ENCODE measurements at regions not wholly inside any gene's neighbourhood (a gene's known extent, or its start where the extent isn't known, plus 50 kb on each side); places are given as distances from the start of the nearest gene placed in this dataset.

DNA sequence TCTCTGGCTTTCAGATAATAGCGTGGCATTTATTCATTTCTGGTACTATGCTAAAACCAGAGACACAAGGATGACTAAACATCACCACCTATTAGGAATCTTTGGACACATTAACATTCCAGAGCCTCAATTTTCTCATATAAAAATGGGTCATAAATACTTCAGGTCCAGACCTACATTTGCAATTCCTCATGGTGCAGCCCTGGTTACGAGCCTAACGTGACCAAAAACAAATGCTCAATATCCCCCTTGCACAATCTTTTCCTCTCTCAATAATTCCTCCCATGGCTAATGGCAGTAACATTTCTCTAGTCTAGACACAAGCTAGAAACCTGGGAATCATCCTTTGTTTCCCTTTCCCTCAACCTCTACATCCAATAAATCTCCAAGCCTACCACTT is 112.8 kb upstream of the NABP1 start:
- DNase-seq: no peak

DNA sequence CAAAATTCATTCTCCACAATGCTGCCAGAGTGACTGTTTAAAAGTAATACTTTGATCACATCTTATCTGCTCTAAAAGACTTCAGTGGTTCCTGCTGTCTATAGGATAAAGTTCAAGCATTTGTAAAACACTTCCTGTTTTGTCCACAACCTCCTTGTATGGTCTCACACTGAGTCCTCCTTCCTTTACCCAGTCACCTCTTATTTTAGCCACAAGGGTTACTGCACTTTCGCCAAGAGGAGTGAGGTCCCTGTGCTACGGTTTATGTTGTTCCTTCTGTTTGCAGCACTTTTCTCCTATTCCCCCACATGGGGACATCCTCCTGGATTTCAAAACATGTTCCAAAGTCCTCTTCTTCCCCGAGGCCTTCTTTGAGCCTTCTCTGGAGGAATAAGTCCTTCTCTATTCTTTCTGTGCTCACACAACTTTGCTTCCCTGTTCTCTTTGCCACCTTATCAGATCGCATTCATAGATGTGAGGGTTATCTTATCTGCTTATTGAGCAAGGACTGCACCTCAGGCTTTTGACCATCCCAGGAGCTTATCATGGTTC is 112.2 kb upstream of the NABP1 start:
- DNase-seq: peak in 1 of 2 donors; percentile 4

DNA sequence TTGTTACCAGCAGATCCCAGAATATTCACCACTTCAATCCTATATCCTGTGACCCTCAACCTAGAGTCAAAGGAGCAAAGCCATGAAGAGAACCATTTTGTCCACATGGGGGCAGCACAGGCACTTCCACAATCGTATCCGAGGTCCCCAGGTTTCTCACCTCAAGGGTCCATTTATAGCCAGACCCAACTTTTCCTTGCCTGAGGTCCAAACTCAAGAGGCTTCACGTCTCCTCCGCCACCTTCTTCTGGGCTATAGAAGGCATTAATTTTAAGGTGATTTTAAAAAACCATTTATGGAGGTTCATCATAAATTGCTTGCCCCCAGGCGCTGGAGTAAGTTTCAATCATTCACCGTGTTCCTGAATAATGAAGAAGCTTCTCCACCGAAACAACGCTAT is 111.6 kb upstream of the NABP1 start:
- peak; percentile 66 to 74 for DNase-seq

DNA sequence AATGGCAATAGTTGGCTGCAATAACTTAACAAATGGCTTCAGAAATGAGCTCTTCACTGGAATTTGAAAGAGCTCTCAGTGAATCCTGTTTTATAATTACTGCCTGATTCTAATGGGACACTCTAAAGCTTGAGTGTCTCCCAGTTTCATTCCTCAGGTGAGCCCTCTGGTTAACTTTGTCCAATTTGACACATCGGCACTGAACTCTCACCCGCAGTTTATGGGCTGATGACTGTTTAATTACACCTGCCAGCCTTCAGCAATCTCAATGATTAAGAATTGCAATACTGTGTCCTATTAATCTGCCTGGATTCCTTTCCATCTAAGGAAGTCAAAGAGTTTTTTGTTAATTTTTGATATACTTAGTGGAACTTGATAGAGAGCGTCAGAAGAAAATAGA is 110.7 kb upstream of the NABP1 start:
- DNase-seq: no peak

DNA sequence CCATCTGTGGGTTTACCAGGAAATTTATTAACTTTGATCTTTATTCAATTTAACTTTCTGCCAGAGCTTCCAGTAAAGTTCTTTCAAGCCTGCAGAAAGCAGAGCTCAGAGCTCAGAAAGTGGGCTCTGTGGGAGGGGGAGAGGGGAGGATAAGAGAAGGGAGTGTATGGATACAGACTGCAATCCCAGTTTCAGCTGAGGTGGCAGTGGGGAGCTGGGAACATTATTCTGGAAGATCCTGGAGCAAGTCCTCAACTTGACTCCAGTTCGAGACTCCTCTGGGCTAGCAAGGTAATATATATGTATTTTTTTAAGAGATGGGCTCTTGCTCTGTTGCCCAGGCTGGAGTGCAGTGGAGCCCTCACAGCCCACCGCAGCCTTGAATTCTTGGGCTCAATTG is 108.9 kb upstream of the NABP1 start:
- DNase-seq: no peak

DNA sequence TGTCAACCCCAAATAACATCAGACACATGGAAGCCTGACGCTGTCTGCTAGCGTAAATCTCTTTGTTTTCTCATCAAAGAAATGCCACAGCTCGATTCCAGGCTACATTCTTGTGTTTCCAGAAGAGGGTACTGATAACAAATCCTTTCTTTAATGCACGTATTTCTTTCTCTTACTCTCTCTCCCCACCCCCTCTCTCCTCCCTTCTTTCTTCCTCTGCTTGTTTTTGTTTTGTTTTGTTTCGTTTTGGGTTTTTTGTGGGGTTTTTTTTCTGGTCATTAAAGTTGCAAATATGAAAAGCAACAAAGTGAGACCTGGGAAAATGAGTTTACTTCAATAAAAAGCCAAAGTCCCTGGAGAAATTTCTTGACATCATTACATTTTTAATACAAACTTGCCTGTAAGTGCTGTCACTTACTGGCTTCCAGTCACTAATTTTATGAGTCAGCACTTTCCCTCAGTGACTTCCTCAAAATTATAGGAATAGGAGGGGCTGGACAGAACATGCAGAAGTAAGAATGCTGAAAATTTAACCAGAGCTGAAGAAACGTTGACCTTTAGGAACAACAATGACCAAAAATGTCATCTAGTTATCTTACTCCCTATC is 106.7 kb upstream of the NABP1 start:
- peak; percentile 53 to 78 for DNase-seq

DNA sequence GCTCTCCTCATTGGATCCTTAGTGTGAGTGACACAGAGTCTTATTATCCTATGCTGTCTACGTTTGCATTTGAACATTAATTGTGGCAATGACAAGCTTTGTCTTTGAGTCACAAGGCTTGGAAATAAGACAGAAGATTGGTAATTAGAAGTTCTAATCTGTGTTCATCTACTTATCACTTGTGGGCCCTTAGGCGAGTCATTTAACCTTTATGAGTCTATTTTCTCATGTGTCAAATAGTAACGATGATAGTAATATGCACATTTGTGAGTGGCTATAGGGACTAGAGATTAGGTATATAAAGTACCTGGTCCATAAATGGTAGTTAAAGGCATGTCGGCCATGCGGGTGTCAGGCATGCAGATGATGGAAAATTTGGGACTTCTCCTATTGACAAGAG is 105.6 kb upstream of the NABP1 start:
- no peak for DNase-seq

DNA sequence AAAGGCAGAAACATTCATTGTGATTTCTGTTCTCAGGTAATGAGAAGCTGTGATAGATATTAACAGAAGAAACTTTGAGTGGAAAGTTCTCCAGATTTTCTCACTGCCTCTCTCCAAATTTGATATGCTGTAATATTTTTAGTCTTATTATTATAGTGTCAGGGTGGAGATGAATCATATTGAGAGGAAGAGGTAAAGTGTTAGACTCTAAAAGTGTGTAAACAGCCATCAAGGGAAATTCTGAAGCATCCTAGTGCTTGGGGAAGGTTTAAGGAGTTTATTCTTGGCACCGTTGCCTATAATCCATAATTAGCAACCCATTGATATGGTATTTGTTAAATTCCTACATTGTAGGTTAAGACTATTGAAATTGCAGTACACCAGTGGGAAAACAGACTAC is 104.7 kb upstream of the NABP1 start:
- DNase-seq: no peak

DNA sequence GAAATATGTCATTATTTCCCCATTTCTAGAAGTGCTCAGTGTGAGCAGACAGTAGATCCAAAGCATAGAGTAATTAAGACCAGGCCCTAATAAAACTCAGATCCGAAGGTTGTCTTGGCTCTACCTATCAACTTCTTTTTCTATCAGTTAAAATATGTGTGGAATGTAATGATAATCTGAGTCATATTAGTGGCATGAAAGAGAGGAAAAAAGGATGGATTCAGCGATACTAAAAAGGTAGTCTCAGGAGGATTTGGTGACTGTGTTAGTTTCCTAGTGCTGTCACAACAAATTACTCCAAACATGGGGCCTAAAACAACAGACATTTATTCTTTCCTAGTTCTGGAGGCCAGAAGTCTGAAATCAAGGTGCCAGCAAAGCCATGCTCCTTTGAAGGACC is 103.7 kb upstream of the NABP1 start:
- no peak for DNase-seq

DNA sequence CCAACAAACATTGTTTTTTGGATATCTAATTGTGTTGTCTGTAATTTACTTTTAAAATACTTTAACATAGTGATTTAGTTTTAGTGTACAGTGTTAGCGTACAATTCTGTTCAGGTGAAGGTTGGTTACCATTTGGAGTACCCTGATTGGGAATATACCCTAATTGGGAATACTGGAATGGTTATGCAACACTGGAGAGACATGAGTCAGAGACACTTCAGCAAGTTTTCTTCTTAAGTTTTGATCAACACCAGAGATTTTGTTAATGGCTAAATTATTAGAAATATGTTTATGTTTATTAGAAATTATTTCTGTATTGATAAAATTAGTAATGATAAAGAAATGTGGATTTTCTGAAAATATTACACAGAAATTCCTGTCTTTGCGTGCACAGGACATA is 100.3 kb upstream of the NABP1 start:
- no peak for DNase-seq

DNA sequence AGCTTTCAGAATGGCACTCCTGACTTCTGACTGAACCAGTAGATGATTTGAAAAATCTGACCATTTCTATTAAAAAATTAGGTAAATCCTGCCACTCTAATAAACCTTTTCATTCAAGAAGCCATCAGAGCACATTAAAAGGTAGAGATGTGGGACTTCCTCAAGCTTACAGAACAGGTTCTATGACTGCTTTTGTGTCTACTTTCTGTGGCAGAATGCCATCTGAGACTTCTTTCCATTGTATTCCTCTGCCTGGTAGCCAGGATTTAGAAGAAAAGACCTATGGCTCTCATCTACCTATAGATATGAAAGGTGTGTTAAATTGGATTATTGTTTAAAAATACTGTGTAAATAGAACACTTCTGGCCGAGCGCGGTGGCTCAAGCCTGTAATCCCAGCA is 99.9 kb upstream of the NABP1 start:
- no peak for DNase-seq

DNA sequence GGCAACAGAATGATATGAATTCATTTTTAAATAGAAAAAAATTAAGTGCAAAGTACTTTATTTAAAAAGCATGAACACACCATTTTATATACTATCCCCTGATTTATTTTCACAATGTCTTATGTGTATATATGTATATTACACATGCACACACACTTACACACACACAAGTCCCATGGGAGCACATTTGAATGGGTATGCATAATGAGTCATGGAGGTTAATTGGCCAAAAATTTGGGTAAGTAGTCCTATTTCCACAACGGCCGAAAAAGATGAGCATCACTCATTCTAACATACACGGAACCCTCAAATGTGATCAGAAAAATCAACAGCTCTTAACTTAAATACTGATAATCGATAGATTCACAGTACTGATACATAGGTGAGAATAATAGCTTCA is 97.4 kb upstream of the NABP1 start:
- DNase-seq: no peak

DNA sequence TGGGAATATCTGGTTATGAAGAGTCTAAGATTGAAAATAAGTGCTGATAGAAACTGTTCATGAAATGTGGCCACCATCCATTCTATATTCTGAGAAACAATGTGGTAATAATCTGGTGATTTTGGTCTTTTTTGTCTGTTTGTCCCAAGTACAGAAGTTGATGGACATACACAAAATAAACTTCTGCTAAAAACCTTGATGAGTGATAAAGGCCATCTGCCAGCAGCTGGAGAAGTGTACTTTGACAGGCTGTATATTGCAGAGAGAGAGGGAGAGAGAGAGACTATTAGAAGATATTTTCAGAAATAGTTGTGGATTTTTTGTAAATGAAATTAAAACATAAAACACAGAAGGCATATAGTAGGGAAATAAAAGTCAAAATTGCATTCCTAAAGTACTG is 96.9 kb upstream of the NABP1 start:
- DNase-seq: no peak

DNA sequence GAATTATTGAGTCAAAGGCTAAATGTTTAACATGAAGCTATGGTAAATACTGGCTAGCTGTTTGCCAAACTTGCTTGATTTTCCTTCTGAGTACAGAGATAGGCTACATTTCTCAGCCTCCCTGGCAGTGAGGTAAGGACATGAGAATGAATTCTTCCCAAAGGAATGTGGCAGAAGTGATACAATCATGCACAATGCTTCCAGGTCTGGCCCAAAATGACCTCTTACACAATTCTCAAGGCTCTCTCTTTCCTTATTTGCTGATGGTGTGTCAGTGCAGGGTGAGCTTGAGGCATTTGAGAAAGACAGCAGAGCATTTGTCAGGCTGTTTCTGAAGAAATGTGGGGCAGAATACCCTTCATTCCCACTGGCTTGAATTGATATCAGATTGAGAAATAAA is 95.6 kb upstream of the NABP1 start:
- DNase-seq: no peak

DNA sequence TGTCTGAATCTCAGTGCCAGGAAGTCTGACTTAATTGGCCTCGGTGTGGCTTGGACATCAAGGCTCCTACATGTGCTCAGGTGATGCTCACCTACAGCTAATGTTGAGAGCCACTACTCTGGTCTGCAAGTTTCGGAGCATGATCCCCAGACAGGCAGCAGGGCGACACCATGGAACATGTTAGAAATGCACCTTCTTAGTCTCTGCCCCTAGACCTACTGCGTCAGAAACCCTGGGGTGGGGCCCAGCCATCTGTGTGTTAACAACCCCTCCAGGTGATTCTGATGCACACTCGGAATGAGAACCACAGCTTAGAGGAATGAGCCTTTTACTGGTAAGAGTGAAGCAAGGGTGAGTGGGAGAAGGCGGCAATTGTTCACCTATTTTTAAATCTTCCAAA is 86.9 kb upstream of the NABP1 start:
- no peak for DNase-seq

DNA sequence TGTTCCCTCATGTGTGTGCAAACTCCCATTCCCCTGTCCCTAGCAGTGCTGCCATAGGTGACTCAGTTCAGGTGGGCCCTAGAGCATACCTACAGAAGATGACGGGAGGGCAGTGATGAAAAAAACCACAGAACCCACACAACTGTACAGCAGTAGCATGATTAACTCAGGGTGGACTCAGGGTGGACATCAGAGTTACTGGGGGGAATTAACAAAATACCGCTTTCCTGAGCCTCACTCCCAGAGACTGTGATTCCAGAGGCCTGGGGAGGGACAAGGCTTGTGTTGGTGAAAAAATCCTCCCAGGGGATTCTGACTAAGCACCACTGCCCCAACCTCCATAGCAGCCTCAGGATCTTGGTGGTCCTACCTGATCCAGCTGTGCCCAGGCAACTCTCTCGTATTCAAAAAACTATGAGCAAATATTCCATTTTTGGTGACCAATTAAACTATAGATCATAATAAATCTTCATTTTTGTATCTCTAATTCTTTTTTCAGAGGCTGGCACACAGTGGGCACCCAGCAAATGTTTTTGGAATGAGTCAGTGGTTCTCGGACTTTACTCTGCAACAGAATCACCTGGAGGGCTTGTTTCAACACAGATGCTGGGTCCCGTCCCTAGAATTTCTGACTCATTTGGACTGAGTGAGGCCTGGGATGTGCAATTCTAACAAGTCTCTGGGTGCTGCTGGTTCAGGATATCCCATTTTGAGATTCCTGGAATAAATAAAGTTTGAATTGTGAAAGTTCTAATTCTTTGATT is 84.1 kb upstream of the NABP1 start:
- no peak for DNase-seq

DNA sequence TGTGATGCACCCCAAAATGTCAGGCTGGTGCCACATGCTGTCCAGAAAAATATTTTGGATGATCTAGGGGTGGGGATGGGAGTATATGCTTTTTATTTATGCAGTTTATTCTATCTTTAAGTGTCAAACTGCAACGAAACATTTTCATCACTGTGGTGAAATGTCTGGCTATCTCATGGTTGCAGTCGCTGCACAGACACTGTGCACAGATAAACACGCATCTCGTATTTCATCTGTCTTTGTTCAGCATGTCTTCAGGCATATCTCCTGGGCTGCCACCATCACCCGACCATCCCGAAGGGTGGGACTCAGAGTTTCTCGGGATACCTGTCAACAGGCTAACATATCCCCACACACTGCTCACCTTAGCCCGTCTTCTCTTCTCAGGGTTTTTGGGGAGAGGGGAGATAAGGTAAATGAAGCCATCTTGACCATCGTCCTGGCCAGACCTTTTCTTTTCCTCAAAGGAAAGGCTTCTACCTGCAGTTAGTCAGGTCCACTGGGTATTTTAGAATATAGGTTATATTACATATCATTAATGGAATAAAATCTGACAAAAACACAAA is 80.7 kb upstream of the NABP1 start:
- DNase-seq: no peak

DNA sequence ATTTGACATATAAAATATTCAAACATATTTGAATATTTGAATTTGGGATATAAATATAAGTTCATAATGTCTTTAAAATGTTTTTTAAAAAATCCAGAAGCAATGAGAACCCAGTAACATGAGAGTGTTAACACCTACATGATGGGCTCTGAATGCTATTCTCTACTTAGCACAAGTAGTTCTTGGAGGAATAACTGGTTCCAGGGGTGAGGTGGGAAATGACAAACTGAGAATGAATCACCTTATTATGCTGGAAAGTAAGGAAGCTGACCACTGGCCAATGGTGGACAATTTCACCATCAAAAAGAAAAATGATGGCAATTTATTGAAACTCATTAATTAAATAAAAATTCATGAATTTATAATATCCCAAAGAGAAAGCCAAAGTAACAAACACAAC is 79.6 kb upstream of the NABP1 start:
- DNase-seq: no peak

DNA sequence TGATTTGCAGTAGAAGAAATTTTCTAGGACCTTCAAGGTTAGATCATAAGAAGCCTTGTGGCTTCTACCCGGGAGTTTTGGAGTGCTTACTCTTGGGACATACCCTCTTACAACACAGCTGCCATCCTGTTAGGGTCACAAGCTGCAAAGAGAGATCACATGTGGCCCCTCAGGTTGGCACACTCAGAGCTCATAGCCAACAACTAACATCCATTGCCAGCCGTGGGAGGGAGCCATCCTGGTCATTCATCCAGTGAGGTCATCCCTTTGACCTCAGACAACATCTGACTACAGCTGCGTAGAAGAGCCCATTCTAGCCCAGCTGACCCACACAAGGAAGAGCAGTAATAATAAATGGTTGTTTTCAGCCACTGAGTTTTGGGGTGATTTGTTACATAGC is 76.9 kb upstream of the NABP1 start:
- DNase-seq: no peak

DNA sequence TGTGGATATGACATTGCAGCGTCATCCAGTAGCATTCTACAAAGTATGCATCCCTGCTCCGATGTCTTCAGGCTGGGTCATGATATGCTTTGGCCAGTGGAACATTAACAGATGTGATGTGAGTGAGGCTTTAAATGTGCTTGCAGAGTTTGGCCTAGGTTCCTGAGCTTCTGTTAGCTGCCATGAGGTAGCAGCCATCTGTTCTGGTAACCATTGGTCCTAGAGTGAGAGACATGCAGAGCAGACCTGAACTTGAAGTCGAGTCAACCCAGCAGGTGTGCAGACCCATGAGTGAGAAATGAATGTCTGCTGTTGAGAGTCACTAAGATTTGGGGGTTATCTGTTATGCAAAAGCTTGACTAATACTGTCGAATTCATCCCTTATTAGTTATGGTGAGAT is 73.8 kb upstream of the NABP1 start:
- no peak for DNase-seq

DNA sequence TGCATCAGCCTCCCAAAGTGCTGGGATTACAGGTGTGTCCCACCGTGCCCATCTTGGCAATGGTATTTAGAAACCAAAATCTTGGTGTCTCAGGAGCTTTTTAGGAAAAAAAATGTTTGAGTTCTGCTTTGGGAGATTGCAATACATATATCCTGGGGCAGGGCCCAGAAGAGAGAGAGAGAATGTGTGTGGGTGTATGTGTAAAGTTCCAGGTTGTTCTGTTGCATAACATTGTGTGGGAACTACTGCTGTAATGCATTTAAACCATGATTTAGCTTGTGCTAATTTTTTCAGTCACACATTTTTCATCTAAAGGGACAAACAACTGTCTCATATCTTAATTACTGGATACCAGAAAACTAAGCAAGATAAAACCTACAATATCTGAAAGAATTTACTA is 70.8 kb upstream of the NABP1 start:
- DNase-seq: no peak

DNA sequence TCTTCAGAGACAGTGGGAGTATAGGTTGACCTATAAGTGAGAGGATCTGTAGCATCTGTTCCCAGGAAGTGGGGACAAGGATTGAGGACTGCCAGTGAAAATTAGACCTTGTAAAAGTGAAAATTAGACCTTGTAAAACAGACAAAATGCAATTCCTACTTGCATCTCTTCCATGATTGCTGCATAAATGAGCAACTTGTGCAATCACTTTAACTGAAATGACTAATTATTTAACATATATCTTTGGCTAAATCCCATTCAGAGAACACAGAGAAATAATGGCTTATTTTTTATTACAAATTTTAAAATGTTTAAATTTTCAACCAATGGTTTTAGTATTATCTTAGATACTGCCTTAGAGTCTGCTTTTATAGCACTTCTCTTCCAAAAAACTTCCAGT is 67.2 kb upstream of the NABP1 start:
- DNase-seq: no peak

DNA sequence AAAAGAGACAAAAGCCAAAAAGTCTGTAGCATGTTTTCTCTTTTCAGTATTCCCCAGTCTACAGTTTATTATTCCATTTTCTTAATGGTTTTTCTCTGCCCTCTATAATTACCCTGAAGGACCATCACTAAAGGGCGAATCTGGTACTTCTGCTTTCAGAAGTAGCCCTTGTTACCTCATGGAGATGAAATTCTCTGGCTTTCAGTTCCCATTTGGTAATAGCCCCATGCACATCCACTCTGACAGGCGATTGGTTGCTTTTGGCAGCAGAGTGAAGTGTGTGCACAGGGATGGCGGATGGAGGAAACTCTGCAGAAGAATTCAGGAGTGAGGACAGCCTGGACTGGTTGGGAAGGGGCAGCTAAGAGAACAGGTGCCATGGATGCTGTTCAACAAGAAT is 66.3 kb upstream of the NABP1 start:
- peak in 1 of 2 donors; percentile 54 for DNase-seq

DNA sequence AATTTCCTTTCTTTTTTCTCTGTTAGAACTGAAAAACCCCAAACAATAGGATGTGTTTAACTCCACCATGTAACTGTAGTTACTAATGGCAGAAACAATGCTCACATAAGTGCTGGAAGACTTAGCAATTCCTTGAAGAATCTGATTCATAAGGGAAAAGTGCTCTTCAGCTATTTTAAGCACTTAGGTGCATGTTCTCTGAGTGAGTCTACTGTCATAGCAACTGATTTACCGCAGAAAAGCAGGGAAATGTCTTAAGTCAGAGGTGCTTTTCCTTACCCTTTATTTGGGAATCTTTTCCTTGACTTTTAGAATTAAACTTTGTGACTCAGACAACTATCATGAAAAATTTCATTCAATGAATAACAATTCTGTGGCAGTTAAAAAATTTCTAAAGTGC is 65.4 kb upstream of the NABP1 start:
- no peak for DNase-seq

DNA sequence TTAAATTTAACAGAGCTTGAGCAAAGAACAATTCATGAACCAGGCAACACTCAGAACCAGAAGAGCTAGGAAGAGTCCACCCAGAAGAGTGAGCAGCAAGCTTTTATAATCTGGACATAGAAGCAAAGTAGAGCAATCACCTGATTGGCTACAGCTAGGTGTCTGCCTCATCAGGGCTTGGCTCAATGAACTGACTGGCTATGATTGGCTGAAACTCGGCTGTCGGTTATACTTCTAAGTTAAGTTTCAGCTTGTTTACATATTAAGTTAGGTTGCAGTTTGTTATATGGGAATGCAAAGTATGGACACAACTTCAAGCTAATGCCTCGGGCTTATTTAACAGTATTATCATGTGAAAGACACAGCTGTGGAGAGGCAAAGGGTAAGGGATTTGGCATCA is 63.2 kb upstream of the NABP1 start:
- no peak for DNase-seq

All from CD4-positive, alpha-beta T cell treated with Interferon alpha-2 for 1 hour (primary cell).